GM12878 (cell line): ENCODE measurements at regions not wholly inside any gene's neighbourhood (a gene's known extent, or its start where the extent isn't known, plus 50 kb on each side); places are given as distances from the start of the nearest gene placed in this dataset.

Source experiments
- ATAC-seq: fragments of 200-7000 bp; cut with Tn5 transposase; 3 replicates; pipeline ENCODE4 v1.9.1; 2020; ENCODE audit warnings: mild to moderate bottlenecking, moderate library complexity
- BruUV-seq: library from RNA; stranded (reverse); fragments of 400-500 nt; replicated peaks from 2 replicates; lab custom pipeline; 2021; lab: Mats Ljungman, UMichigan
- CTCF ChIA-PET: fragments of 300-600 bp; sonication (Branson Sonifier 250); formaldehyde crosslinking; extraction: SDS; loops from one replicate; lab custom pipeline; 2021; ENCODE audit warnings: inconsistent platforms; lab: Yijun Ruan, JAX
- POLR2A ChIA-PET: fragments of 350-600 bp; formaldehyde crosslinking; extraction: SDS; loops from one replicate; lab custom pipeline; 2021; ENCODE audit warnings: inconsistent platforms; lab: Charles Lee
- RAD21 ChIA-PET: fragments of 300-600 bp; sonication (Branson Sonifier 250); formaldehyde crosslinking; loops from one replicate; lab custom pipeline; 2023; ENCODE audit warnings: antibody characterized with exemption; ENCODE audit not compliant: unreplicated experiment; lab: Charles Lee
- SMC1A ChIA-PET: fragments of 300-600 bp; sonication (Branson Sonifier 250); formaldehyde crosslinking; loops from one replicate; lab custom pipeline; 2023; ENCODE audit not compliant: unreplicated experiment, uncharacterized antibody; lab: Charles Lee
- DNase-seq: peaks from one replicate; pipeline ENCODE4 v3.0.0-alpha.2; 2011; ENCODE audit warnings: low read depth, low spot score
- FAIRE-seq: peaks from 3 replicates; lab custom pipeline; 2011; peaks lifted over from hg19 to GRCh38; lab: Jason Lieb, UNC
- H2AFZ ChIP-seq: 2 replicates; pipeline ENCODE4 v1.6.0; 2011; ENCODE audit warnings: low read depth, low read length, control low read depth; ENCODE audit not compliant: control insufficient read depth
- H3K27ac ChIP-seq: 2 replicates; pipeline ENCODE4 v1.5.1; 2011; ENCODE audit warnings: control low read depth; ENCODE audit not compliant: control insufficient read depth, insufficient read depth
- H3K27me3 ChIP-seq, 2 experiments: replicated peaks in 1 of 2; 2 replicates each; pipeline versions ENCODE4 v1.6.0 to v1.6.1; 2011; ENCODE audit warnings: low read length in 1 of 2; ENCODE audit not compliant: control insufficient read depth in 2 of 2, insufficient read depth in 2 of 2
- H3K36me3 ChIP-seq, 2 experiments: 2 replicates each; pipeline ENCODE4 v1.5.1; 2011; ENCODE audit warnings: low read length in 1 of 2; ENCODE audit not compliant: control insufficient read depth in 2 of 2, insufficient read depth in 2 of 2
- H3K4me1 ChIP-seq: 2 replicates; pipeline ENCODE4 v1.6.1; 2011; ENCODE audit warnings: mild to moderate bottlenecking, low read length, moderate library complexity, mixed read lengths; ENCODE audit not compliant: control insufficient read depth, insufficient read depth
- H3K4me2 ChIP-seq: 2 replicates; pipeline ENCODE4 v1.6.0; 2011; ENCODE audit warnings: control low read depth; ENCODE audit not compliant: control insufficient read depth, insufficient read depth
- H3K4me3 ChIP-seq: fragments of 200-600 bp; sonication (generic); 2 replicates; pipeline ENCODE4 v1.5.1; 2016
- H3K79me2 ChIP-seq: 2 replicates; pipeline ENCODE4 v1.6.0; 2011; ENCODE audit warnings: low read length; ENCODE audit not compliant: control insufficient read depth, insufficient read depth
- H3K9ac ChIP-seq: 2 replicates; pipeline ENCODE4 v1.8.0; 2011; ENCODE audit warnings: low read length, control low read depth, mixed read lengths; ENCODE audit not compliant: control insufficient read depth, insufficient read depth
- H3K9me3 ChIP-seq: replicated peaks from 3 replicates; pipeline ENCODE4 v1.5.1; 2011; ENCODE audit warnings: mild to moderate bottlenecking, low read length; ENCODE audit not compliant: control insufficient read depth, insufficient read depth
- H4K20me1 ChIP-seq: 2 replicates; pipeline ENCODE4 v1.6.0; 2011; ENCODE audit not compliant: control insufficient read depth, insufficient read depth
- ATF7 ChIP-seq: fragments of 450-650 bp; IDR thresholded peaks from 2 replicates; pipeline ENCODE4 v1.6.1; 2016; ENCODE audit warnings: low read depth, mild to moderate bottlenecking
- BRCA1 ChIP-seq: IDR thresholded peaks from 2 replicates; pipeline ENCODE4 v1.6.1; 2011; ENCODE audit warnings: low read depth, low read length, improper control_type of control experiment
- EGR1 ChIP-seq, 2 experiments: IDR thresholded peaks; 1 replicate in 1 of 2; 2 replicates in 1 of 2; pipeline ENCODE4 v1.6.1; 2011 to 2012; ENCODE audit warnings: low read depth in 2 of 2, low read length in 2 of 2, borderline replicate concordance in 1 of 2, mild to moderate bottlenecking in 1 of 2, moderate library complexity in 1 of 2
- FOS ChIP-seq: IDR thresholded peaks from 3 replicates; pipeline ENCODE4 v1.6.1; 2011; ENCODE audit warnings: borderline replicate concordance; ENCODE audit not compliant: insufficient read length; ENCODE audit errors: extremely low read depth
- MTA3 ChIP-seq: IDR thresholded peaks from 2 replicates; pipeline ENCODE4 v1.6.1; 2012; ENCODE audit warnings: low read length, inconsistent platforms, borderline replicate concordance
- MXI1 ChIP-seq: fragments of 150-350 bp; IDR thresholded peaks from 2 replicates; pipeline ENCODE4 v1.6.1; 2011; ENCODE audit warnings: low read depth, mild to moderate bottlenecking, inconsistent platforms, low read length, improper control_type of control experiment
- NR2F1 ChIP-seq: fragments of 450-650 bp; conservative IDR thresholded peaks from 2 replicates; pipeline ENCODE4 v1.6.1; 2017; ENCODE audit warnings: mild to moderate bottlenecking
- POLR2AphosphoS2 ChIP-seq: IDR thresholded peaks from 2 replicates; pipeline ENCODE4 v1.6.1; 2011; ENCODE audit warnings: low read depth, mild to moderate bottlenecking, low read length, improper control_type of control experiment, moderate library complexity
- RUNX3 ChIP-seq: IDR thresholded peaks from 2 replicates; pipeline ENCODE4 v1.6.1; 2012; ENCODE audit warnings: low read length, inconsistent platforms
- ZBED1 ChIP-seq: IDR thresholded peaks from 2 replicates; pipeline ENCODE4 v1.6.1; 2016; ENCODE audit warnings: borderline replicate concordance
- ZNF24 ChIP-seq: fragments of 450-650 bp; IDR thresholded peaks from 2 replicates; pipeline ENCODE4 v1.6.1; 2017; ENCODE audit warnings: antibody characterized with exemption, mild to moderate bottlenecking
- WGBS: methylation state at CpG from one replicate; pipeline ENCODE4 v1.1.6; 2016; ENCODE audit warnings: low lambda C conversion rate; ENCODE audit not compliant: insufficient replicate concordance, insufficient coverage; ENCODE audit errors: missing lambda C conversion rate; 5-methylcytosine and 5-hydroxymethylcytosine counted together
- in situ Hi-C: fragments of 300-500 bp; cut with MboI; formaldehyde crosslinking; loops from 9 replicates; pipeline ENCODE4 v1.14.3; 2018; ENCODE audit warnings: mixed read lengths
- intact Hi-C: fragments of 100-400 bp; cut with micrococcal nuclease; formaldehyde crosslinking; loops from one replicate; pipeline ENCODE4 v1.14.2; 2022; ENCODE audit not compliant: unreplicated experiment
- TF ChIP-seq, protein P1 (sequence below): IDR thresholded peaks from 2 replicates; pipeline ENCODE4 v1.6.1; 2012; ENCODE audit warnings: low read length, inconsistent platforms

DNA sequence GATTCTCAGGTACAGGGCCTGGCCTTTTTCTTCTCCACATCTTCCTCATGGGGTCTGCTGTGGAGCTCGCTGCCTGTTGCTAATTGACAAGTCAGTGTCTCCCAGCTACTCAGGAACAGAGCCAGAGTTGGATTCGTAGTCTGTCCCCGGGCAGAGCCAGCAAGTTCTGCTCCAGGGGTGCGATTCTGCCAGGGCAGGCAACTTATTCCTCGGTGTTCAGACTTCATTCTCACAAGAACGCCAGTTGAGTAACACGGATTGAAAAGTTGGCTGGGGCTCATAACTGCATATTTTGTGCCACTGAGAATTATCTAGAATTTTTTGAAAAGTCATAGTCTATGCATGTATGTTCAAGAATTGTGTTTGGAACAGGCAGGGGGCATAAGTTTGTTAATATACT is 336.7 kb upstream of the NPVF start:
- ChIA-PET SMC1A (interaction anchor here (1.4 to 4.1 kb wide), 4 partner anchors 173 to 305 kb away, joined by 3 to 26 read pairs (median 12); no protein-coding TSS in a partner anchor), POLR2A (no interaction called here), RAD21 (interaction anchor here (0.8 to 2.6 kb wide), 5 partner anchors 174 to 305 kb away, joined by 3 to 13 read pairs (median 3); no protein-coding TSS in a partner anchor), CTCF (interaction anchor here (0.7 to 7.8 kb wide), 22 partner anchors 9 to 1784 kb away, joined by 3 to 111 read pairs (median 4); no protein-coding TSS in a partner anchor)
- intact Hi-C loops (no loop called here), in situ Hi-C loops (loop anchor here (25.0 kb wide), 1 partner anchor 178 kb away; no protein-coding TSS in a partner anchor)
- Histone ChIP-seq H3K9me3 (no peaks in the 10 kb centered on the region), H3K4me1 (no peaks in the 10 kb centered on the region), H3K9ac (no peak overlapping the region), H2AFZ (no peak overlapping the region), H3K27ac (no peak overlapping the region), H3K4me3 (no peak overlapping the region), H3K4me2 (no peak overlapping the region), H3K79me2 (no peaks in the 10 kb centered on the region), H3K36me3 (no peaks in the 10 kb centered on the region), H4K20me1 (no peaks in the 10 kb centered on the region), H3K27me3 (peaks cover 1 to 3% of the 10 kb centered on the region in 2 experiments; a peak in 1 of 4 replicates)
- TF ChIP-seq BRCA1 (no peak), MTA3 (no peak), NR2F1 (no peak), RUNX3 (no peak), ZBED1 (no peak), POLR2AphosphoS2 (no peak), MXI1 (no peak), ATF7 (no peak), ZNF24 (no peak), EGR1 (IDR thresholded peaks at IDR 0.05; ENCODE audit: borderline replicate concordance in 1 of 2, low read depth in 2 of 2, low read length in 2 of 2) (no peak), FOS (no peak)
- TF ChIP-seq, protein P1, sequence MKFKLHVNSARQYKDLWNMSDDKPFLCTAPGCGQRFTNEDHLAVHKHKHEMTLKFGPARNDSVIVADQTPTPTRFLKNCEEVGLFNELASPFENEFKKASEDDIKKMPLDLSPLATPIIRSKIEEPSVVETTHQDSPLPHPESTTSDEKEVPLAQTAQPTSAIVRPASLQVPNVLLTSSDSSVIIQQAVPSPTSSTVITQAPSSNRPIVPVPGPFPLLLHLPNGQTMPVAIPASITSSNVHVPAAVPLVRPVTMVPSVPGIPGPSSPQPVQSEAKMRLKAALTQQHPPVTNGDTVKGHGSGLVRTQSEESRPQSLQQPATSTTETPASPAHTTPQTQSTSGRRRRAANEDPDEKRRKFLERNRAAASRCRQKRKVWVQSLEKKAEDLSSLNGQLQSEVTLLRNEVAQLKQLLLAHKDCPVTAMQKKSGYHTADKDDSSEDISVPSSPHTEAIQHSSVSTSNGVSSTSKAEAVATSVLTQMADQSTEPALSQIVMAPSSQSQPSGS, result no peak
- ATAC-seq (no peak), FAIRE-seq (no peak), DNase-seq (no peak)
- no TSS peak for BruUV-seq
- 12% methylated on average over 7 of the region's 7 CpGs for WGBS
